HepG2 (cell line): ENCODE measurements at regions not wholly inside any gene's neighbourhood (a gene's known extent, or its start where the extent isn't known, plus 50 kb on each side); places are given as distances from the start of the nearest gene placed in this dataset.

Experiments used
- DPF2 ChIP-seq: sonication (generic); formaldehyde crosslinking; IDR thresholded peaks from 2 replicates; pipeline ENCODE4 v1.4.0; 2020; ENCODE audit warnings: mild to moderate bottlenecking, low read depth, missing genetic modification reagents, borderline replicate concordance
- GLMP ChIP-seq: sonication (generic); formaldehyde crosslinking; IDR thresholded peaks from 2 replicates; pipeline ENCODE4 v1.9.0; 2021; ENCODE audit warnings: missing genetic modification reagents, mild to moderate bottlenecking, borderline replicate concordance
- SMAD9 ChIP-seq: sonication (generic); formaldehyde crosslinking; IDR thresholded peaks from 2 replicates; pipeline ENCODE4 v1.5.1; 2020; ENCODE audit warnings: mild to moderate bottlenecking, missing genetic modification reagents
- STAG1 ChIP-seq: sonication (generic); formaldehyde crosslinking; IDR thresholded peaks from 2 replicates; pipeline ENCODE4 v1.4.0; 2020; ENCODE audit warnings: missing genetic modification reagents
- ZKSCAN8 ChIP-seq: IDR thresholded peaks from 2 replicates; pipeline ENCODE4 v1.6.1; 2016; ENCODE audit warnings: borderline replicate concordance, missing genetic modification reagents, missing compliant biosample characterization
- ZNF10 ChIP-seq: sonication (generic); formaldehyde crosslinking; IDR thresholded peaks from 2 replicates; pipeline ENCODE4 v1.4.0; 2020; ENCODE audit warnings: mild to moderate bottlenecking, low read depth, missing genetic modification reagents, borderline replicate concordance
- ZNF230 ChIP-seq: sonication (generic); formaldehyde crosslinking; IDR thresholded peaks from 2 replicates; pipeline ENCODE4 v1.4.0; 2020; ENCODE audit warnings: mild to moderate bottlenecking, missing genetic modification reagents
- ZNF564 ChIP-seq: sonication (generic); formaldehyde crosslinking; IDR thresholded peaks from 2 replicates; pipeline ENCODE4 v1.8.1; 2023; ENCODE audit warnings: mild to moderate bottlenecking, missing genetic modification reagents
- TF ChIP-seq, protein P1 (sequence below): sonication (generic); formaldehyde crosslinking; IDR thresholded peaks from 2 replicates; pipeline ENCODE4 v1.5.1; 2020; ENCODE audit warnings: mild to moderate bottlenecking, missing genetic modification reagents
- TF ChIP-seq, protein P2 (sequence below): sonication (generic); formaldehyde crosslinking; IDR thresholded peaks from 2 replicates; pipeline ENCODE4 v1.4.0; 2020; ENCODE audit warnings: low read depth, missing genetic modification reagents

DNA sequence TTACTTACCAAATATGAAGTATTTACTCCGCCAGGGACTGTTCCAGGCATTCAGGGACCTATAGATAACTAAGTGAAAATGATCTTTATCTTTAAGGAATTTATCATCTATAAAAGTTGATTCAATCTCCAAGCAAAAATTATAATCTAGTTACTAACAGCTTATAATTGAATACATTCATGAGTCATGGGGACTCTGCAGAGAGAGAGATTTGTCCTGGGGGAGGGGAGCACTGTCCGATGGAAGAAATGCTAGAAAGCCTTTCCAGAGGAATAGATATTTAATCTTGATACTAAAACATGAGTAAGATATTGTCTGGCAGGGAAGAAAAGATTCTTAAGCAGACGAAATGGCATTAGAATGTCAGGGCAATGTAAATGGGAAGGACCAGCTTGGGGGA, 139.3 kb downstream of the CD164 start (continued):
- no peak for TF ChIP-seq ZNF230
- TF ChIP-seq ZNF564 (CRISPR knock-in tag) = no peak
- no peak for TF ChIP-seq STAG1 (CRISPR knock-in tag)
- TF ChIP-seq DPF2 (CRISPR knock-in tag) = no peak
- TF ChIP-seq ZNF10 = no peak
- TF ChIP-seq SMAD9 (CRISPR knock-in tag) = no peak
- no peak for TF ChIP-seq ZKSCAN8
- no peak for TF ChIP-seq GLMP
- TF ChIP-seq, protein P1, sequence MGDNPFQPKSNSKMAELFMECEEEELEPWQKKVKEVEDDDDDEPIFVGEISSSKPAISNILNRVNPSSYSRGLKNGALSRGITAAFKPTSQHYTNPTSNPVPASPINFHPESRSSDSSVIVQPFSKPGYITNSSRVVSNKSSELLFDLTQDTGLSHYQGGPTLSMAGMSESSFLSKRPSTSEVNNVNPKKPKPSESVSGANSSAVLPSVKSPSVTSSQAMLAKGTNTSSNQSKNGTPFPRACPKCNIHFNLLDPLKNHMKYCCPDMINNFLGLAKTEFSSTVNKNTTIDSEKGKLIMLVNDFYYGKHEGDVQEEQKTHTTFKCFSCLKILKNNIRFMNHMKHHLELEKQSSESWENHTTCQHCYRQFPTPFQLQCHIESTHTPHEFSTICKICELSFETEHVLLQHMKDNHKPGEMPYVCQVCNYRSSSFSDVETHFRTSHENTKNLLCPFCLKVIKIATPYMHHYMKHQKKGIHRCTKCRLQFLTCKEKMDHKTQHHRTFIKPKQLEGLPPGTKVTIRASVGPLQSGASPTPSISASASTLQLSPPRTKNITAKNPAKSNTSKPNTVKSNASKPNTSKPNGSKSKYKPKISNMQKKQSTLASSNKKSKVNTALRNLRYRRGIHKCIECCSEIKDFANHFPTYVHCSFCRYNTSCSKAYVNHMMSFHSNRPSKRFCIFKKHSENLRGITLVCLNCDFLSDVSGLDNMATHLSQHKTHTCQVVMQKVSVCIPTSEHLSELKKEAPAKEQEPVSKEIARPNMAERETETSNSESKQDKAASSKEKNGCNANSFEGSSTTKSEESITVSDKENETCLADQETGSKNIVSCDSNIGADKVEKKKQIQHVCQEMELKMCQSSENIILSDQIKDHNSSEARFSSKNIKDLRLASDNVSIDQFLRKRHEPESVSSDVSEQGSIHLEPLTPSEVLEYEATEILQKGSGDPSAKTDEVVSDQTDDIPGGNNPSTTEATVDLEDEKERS (CRISPR knock-in tag) = no peak
- TF ChIP-seq, protein P2, sequence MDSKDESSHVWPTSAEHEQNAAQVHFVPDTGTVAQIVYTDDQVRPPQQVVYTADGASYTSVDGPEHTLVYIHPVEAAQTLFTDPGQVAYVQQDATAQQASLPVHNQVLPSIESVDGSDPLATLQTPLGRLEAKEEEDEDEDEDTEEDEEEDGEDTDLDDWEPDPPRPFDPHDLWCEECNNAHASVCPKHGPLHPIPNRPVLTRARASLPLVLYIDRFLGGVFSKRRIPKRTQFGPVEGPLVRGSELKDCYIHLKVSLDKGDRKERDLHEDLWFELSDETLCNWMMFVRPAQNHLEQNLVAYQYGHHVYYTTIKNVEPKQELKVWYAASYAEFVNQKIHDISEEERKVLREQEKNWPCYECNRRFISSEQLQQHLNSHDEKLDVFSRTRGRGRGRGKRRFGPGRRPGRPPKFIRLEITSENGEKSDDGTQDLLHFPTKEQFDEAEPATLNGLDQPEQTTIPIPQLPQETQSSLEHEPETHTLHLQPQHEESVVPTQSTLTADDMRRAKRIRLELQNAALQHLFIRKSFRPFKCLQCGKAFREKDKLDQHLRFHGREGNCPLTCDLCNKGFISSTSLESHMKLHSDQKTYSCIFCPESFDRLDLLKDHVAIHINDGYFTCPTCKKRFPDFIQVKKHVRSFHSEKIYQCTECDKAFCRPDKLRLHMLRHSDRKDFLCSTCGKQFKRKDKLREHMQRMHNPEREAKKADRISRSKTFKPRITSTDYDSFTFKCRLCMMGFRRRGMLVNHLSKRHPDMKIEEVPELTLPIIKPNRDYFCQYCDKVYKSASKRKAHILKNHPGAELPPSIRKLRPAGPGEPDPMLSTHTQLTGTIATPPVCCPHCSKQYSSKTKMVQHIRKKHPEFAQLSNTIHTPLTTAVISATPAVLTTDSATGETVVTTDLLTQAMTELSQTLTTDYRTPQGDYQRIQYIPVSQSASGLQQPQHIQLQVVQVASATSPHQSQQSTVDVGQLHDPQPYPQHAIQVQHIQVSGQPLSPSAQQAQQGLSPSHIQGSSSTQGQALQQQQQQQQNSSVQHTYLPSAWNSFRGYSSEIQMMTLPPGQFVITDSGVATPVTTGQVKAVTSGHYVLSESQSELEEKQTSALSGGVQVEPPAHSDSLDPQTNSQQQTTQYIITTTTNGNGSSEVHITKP (CRISPR knock-in tag) = no peak
